NCI-H82 (cell line): ENCODE measurements at regions not wholly inside any gene's neighbourhood (a gene's known extent, or its start where the extent isn't known, plus 50 kb on each side); places are given as distances from the start of the nearest gene placed in this dataset.
"Not testable (repeated sequence)": the region's sequence is repeated elsewhere in the genome, so short reads cannot be mapped to it uniquely, and the experiment has no call there.

ENCODE experiments used
- DNase-seq: peaks from one replicate; lab custom pipeline; 2025; lab: John Stamatoyannopoulos, UW

GRCh38 chr9:84504360-84504759 lies 163.8 kb upstream of the SLC28A3 start:
- no peak for DNase-seq

- no peak for DNase-seq
Observed at GRCh38 chr9:84511651-84512050, 157.9 kb upstream of the NTRK2 start.

- DNase-seq, result no peak
Observed at GRCh38 chr9:84512493-84512892, 157.0 kb upstream of the NTRK2 start.

GRCh38 chr9:84513473-84513872 lies 156.1 kb upstream of the NTRK2 start:
- DNase-seq, result peak; percentile 63

GRCh38 chr9:84513979-84514378 lies 155.6 kb upstream of the NTRK2 start:
- no peak for DNase-seq

GRCh38 chr9:84514421-84514820 lies 155.1 kb upstream of the NTRK2 start:
- DNase-seq, result no peak

- DNase-seq, result no peak
Observed at GRCh38 chr9:84517026-84517425, 152.5 kb upstream of the NTRK2 start.

- DNase-seq, result no peak
Observed at GRCh38 chr9:84519413-84519812, 150.1 kb upstream of the NTRK2 start.

- DNase-seq, result no peak
Observed at GRCh38 chr9:84521208-84521607, 148.3 kb upstream of the NTRK2 start.

- DNase-seq, result not testable (repeated sequence)
Observed at GRCh38 chr9:84526211-84526610, 143.3 kb upstream of the NTRK2 start.

GRCh38 chr9:84527060-84527720 lies 142.3 kb upstream of the NTRK2 start:
- DNase-seq, result not testable (repeated sequence)

- DNase-seq, result not testable (repeated sequence)
Observed at GRCh38 chr9:84535973-84536372, 133.6 kb upstream of the NTRK2 start.

- no peak for DNase-seq
Observed at GRCh38 chr9:84538879-84539278, 130.7 kb upstream of the NTRK2 start.

GRCh38 chr9:84542554-84542953 lies 127.0 kb upstream of the NTRK2 start:
- DNase-seq, result peak; percentile 3

- DNase-seq, result no peak
Observed at GRCh38 chr9:84554069-84554664, 115.4 kb upstream of the NTRK2 start.

- DNase-seq, result no peak
Observed at GRCh38 chr9:84556556-84556955, 113.0 kb upstream of the NTRK2 start.

- DNase-seq, result no peak
Observed at GRCh38 chr9:84557751-84558150, 111.8 kb upstream of the NTRK2 start.

- no peak for DNase-seq
Observed at GRCh38 chr9:84563691-84564090, 105.8 kb upstream of the NTRK2 start.

GRCh38 chr9:84567805-84568204 lies 101.7 kb upstream of the NTRK2 start:
- DNase-seq, result no peak

GRCh38 chr9:84570482-84571154 lies 98.9 kb upstream of the NTRK2 start:
- no peak for DNase-seq

- no peak for DNase-seq
Observed at GRCh38 chr9:84573083-84573482, 96.4 kb upstream of the NTRK2 start.

GRCh38 chr9:84575705-84576104 lies 93.8 kb upstream of the NTRK2 start:
- no peak for DNase-seq

GRCh38 chr9:84583866-84584265 lies 85.7 kb upstream of the NTRK2 start:
- no peak for DNase-seq
